ENCODE measurements at regions not wholly inside any gene's neighbourhood (a gene's known extent, or its start where the extent isn't known, plus 50 kb on each side); places are given as distances from the start of the nearest gene placed in this dataset.

DNA sequence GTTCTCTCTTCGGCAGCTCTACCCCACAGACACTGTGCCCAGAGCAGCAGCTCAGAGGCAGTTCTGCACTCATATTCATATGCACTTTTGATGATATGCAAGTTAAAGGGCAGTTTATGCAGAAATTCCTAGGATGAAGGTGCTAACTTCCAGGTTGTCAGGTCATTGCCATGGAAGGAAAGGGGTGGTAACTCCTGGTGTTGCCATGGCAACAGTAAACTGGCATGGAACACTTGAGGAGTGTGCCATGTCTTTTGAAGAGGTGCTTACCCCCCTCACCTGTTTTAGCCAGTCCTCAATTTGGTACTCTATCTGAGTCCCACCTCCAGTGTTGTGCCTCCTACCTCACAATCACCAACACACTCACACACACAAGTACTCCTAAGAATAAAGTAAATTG is 539.4 kb upstream of the BTBD3 start:
- H2BK120ac ChIP-seq (ENCODE audit: low read depth, low read length): no peak overlapping the region
- no peak overlapping the region for H3K4me2 ChIP-seq (ENCODE audit: low read depth, low read length)
- H3K27ac ChIP-seq (ENCODE audit: insufficient read depth, low read length): no peak overlapping the region
- H3K23ac ChIP-seq (ENCODE audit: low read depth, low read length): no peak overlapping the region
- no CpG with 5 or more reads among the region's 1 CpG for WGBS, 2 experiments (ENCODE audit: extremely low coverage in 2 of 2, insufficient read length in 1 of 2)
- H2AK5ac ChIP-seq (ENCODE audit: low read depth, low read length): no peak overlapping the region
- no peak overlapping the region for H3K14ac ChIP-seq (replicated peaks; ENCODE audit: low read depth, low read length)
- no peak overlapping the region for H3K18ac ChIP-seq (ENCODE audit: low read depth, low read length)
- no peak overlapping the region for H2AFZ ChIP-seq (replicated peaks; ENCODE audit: low read length, poor library complexity)
- H3K56ac ChIP-seq (ENCODE audit: extremely low read depth, insufficient read depth, low read length): no peak overlapping the region
- no peaks in the 10 kb centered on the region for H4K20me1 ChIP-seq (ENCODE audit: insufficient read depth, low read length)
- DNase-seq (no peak), ATAC-seq (ENCODE audit: low read depth) (no peak)
- dilution Hi-C loops (cut with HindIII; ENCODE audit: low sequenced_read_pairs, unreplicated experiment) (no loop called here), intact Hi-C loops (cut with micrococcal nuclease) (no loop called here), in situ Hi-C loops (cut with MboI; ENCODE audit: low sequenced_read_pairs) (no loop called here)
- H3K4me1 ChIP-seq (ENCODE audit: control insufficient read depth, insufficient read depth, low read length): peaks cover 15% of the 10 kb centered on the region
- no peak overlapping the region for H3K4me3 ChIP-seq (ENCODE audit: insufficient read depth, low read depth, low read length)
- TF ChIP-seq CEBPB (IDR thresholded peaks at IDR 0.05; ENCODE audit: low read depth, low read length) (no peak), SMC3 (IDR thresholded peaks at IDR 0.05; ENCODE audit: low read depth, low read length) (no peak), BHLHE40 (IDR thresholded peaks at IDR 0.05; ENCODE audit: low read depth, low read length) (no peak), MAFK (IDR thresholded peaks at IDR 0.05; ENCODE audit: low read depth, low read length) (no peak), RFX5 (IDR thresholded peaks at IDR 0.05; ENCODE audit: low read depth, low read length) (no peak), NFE2L2 (IDR thresholded peaks at IDR 0.05; ENCODE audit: low read depth, low read length) (no peak), MAZ (IDR thresholded peaks at IDR 0.05; ENCODE audit: borderline replicate concordance, low read depth, low read length) (no peak), RAD21 (IDR thresholded peaks at IDR 0.05; ENCODE audit: low read length) (no peak), CHD1 (IDR thresholded peaks at IDR 0.05; ENCODE audit: low read depth, low read length) (no peak), RCOR1 (IDR thresholded peaks at IDR 0.05; ENCODE audit: insufficient replicate concordance, low read length) (no peak)
- TF ChIP-seq, protein P1, sequence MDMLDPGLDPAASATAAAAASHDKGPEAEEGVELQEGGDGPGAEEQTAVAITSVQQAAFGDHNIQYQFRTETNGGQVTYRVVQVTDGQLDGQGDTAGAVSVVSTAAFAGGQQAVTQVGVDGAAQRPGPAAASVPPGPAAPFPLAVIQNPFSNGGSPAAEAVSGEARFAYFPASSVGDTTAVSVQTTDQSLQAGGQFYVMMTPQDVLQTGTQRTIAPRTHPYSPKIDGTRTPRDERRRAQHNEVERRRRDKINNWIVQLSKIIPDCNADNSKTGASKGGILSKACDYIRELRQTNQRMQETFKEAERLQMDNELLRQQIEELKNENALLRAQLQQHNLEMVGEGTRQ (IDR thresholded peaks at IDR 0.05; ENCODE audit: low read depth, low read length): no peak
- no peak overlapping the region for H2BK15ac ChIP-seq (ENCODE audit: low read depth, low read length)
- no TSS peak for BruUV-seq (replicated peaks)
- H2BK5ac ChIP-seq (ENCODE audit: low read depth, low read length, poor library complexity, severe bottlenecking): no peak overlapping the region
- H2BK20ac ChIP-seq (ENCODE audit: low read depth, low read length): no peak overlapping the region
- H3K27me3 ChIP-seq (ENCODE audit: control insufficient read depth, insufficient read depth, low read length): no peaks in the 10 kb centered on the region
- H4K8ac ChIP-seq (ENCODE audit: low read depth in 2 of 2, low read length in 2 of 2): no peak overlapping the region
- no peak overlapping the region for H3K4ac ChIP-seq (ENCODE audit: low read depth, low read length)
- ChIA-PET CTCF (no interaction called here), POLR2A (ENCODE audit: unreplicated experiment) (no interaction called here)
- no peaks in the 10 kb centered on the region for H3K36me3 ChIP-seq (ENCODE audit: control insufficient read depth, insufficient read depth, low read length)
- no peak overlapping the region for H4K5ac ChIP-seq (ENCODE audit: low read depth, low read length)
- H3K9ac ChIP-seq (ENCODE audit: low read depth, low read length): no peak overlapping the region
- no peak overlapping the region for H4K91ac ChIP-seq (ENCODE audit: insufficient read depth, low read depth, low read length)
- no peaks in the 10 kb centered on the region; the same call in 1 of the 2 replicates for H3K9me3 ChIP-seq (ENCODE audit: control insufficient read depth, insufficient read depth, low read length)
- no peak overlapping the region for H2AK9ac ChIP-seq (replicated peaks; ENCODE audit: low read depth, low read length, poor library complexity)
- 0 out of 2 replicates have a peak, but pooled peaks cover 4% of the 10 kb centered on the region for H3K9me1 ChIP-seq (ENCODE audit: insufficient read depth, low read length)
- no peaks in the 10 kb centered on the region for H3K79me1 ChIP-seq (ENCODE audit: low read depth in 1 of 2, low read length in 2 of 2)
